Mesothelial cell of epicardium (in vitro differentiated cells): ENCODE measurements at regions not wholly inside any gene's neighbourhood (a gene's known extent, or its start where the extent isn't known, plus 50 kb on each side); places are given as distances from the start of the nearest gene placed in this dataset.

ENCODE experiments used
- DNase-seq, 2 experiments: peaks; one replicate each; pipeline ENCODE4 v3.0.0; 2021; ENCODE audit warnings: low spot score in 2 of 2; ENCODE audit not compliant: unreplicated experiment in 2 of 2
- H3K27ac Mint-ChIP-seq: 2 replicates; pipeline ENCODE4 v1.8.0; 2021; ENCODE audit warnings: mixed read lengths
- H3K27me3 Mint-ChIP-seq: 2 replicates; pipeline ENCODE4 v1.8.0; 2021; ENCODE audit warnings: low read depth, mixed read lengths
- H3K36me3 Mint-ChIP-seq: 2 replicates; pipeline ENCODE4 v1.8.0; 2021; ENCODE audit warnings: mixed read lengths
- H3K4me1 Mint-ChIP-seq: 2 replicates; pipeline ENCODE4 v1.8.0; 2021; ENCODE audit warnings: mixed read lengths
- H3K4me3 Mint-ChIP-seq: 2 replicates; pipeline ENCODE4 v1.8.0; 2021; ENCODE audit warnings: mild to moderate bottlenecking, moderate library complexity, mixed read lengths
- H3K9me3 Mint-ChIP-seq: 2 replicates; pipeline ENCODE4 v1.8.0; 2021; ENCODE audit warnings: mixed read lengths
- TF ChIP-seq, protein P1 (sequence below): fragments of 200-600 bp; sonication (generic); IDR thresholded peaks from one replicate; pipeline ENCODE4 v1.5.0; 2021; ENCODE audit warnings: antibody characterized with exemption; ENCODE audit not compliant: unreplicated experiment

DNA sequence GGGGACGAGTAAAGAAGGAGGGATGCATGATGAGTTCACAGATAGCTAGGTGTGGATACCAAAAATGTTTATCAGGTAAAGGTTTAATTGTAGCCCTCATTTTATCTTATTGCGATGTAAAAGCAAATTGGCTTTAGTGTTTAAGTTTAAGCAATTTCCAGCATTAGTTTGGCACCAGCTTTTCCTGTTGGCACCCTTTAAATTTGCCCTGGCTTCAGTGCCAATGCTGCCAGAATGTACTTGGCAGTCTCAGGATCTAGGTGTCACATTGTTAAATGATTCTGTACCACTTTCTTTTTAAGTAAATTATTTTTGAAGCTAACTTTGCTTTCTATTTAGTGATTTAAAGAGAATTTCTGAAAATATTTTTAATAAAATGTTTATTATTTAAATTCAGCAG, 681.8 kb downstream of the PCDH18 start:
- Mint-ChIP-seq H3K4me3 (no peak overlapping the region), H3K36me3 (peaks cover 11% of the 10 kb centered on the region), H3K27ac (no peak overlapping the region), H3K4me1 (no peaks in the 10 kb centered on the region), H3K9me3 (peaks cover 42% of the 10 kb centered on the region), H3K27me3 (no peaks in the 10 kb centered on the region)
- TF ChIP-seq, protein P1, sequence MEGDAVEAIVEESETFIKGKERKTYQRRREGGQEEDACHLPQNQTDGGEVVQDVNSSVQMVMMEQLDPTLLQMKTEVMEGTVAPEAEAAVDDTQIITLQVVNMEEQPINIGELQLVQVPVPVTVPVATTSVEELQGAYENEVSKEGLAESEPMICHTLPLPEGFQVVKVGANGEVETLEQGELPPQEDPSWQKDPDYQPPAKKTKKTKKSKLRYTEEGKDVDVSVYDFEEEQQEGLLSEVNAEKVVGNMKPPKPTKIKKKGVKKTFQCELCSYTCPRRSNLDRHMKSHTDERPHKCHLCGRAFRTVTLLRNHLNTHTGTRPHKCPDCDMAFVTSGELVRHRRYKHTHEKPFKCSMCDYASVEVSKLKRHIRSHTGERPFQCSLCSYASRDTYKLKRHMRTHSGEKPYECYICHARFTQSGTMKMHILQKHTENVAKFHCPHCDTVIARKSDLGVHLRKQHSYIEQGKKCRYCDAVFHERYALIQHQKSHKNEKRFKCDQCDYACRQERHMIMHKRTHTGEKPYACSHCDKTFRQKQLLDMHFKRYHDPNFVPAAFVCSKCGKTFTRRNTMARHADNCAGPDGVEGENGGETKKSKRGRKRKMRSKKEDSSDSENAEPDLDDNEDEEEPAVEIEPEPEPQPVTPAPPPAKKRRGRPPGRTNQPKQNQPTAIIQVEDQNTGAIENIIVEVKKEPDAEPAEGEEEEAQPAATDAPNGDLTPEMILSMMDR, result no peak
- no peak for DNase-seq

DNA sequence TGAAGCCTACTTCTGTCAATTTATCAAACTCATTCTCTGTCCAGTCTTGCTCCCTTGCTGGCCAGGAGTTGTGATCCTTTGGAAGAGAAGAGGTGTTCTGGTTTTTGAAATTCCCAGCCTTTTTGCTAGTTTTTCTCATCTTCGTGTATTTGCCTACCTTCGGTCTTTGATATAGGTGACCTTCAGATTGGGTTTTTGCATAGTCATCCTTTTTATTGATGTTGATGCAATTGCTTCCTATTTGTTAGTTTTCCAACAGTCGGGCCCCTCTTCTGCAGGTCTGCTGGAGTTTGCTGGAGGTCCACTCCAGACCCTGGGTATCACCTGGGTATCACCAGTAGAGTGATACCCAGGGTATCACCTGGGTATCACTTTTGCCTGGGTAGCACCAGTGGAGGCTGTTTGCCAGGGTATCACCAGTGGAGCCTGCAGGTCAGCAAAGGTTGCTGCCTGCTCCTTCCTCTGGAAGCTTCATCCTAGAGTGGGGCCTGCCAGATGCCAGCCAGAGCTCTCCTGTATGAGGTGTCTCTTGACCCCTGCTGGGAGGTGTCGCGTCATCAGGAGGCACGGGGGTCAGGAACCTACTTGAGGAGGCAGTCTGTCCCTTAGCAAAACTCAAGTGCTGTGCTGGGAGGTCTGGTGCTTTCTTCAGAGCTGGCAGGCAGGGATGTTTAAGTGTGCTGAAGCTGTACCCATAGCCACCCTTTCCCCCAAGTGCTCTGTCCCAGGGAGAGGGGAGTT, 684.2 kb downstream of the PCDH18 start:
- Mint-ChIP-seq H3K36me3 (peaks cover 9% of the 10 kb centered on the region), H3K4me3 (no peak overlapping the region), H3K27ac (no peak overlapping the region), H3K27me3 (no peaks in the 10 kb centered on the region), H3K4me1 (no peaks in the 10 kb centered on the region), H3K9me3 (peaks cover 50% of the 10 kb centered on the region)
- no peak for DNase-seq
- TF ChIP-seq, protein P1, result no peak

DNA sequence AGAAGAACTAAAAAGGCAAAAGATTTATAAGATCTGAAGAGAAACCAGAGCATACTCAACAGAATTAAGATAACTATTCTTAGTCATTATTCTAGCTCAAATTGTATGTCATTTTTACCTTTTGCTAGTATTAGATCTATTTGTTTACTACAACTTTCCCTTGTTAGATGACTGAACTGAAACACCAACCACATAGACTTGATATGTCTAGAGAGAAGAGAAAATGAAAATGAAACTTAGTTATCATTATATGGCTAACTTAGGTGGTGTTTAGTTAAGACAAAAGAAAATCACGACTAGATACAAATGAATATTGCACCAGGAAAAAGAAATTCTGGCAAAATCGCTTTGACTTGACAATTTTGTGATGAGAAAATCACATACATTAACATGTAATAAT, 690.8 kb downstream of the PCDH18 start:
- peaks cover 2% of the 10 kb centered on the region for H3K36me3 Mint-ChIP-seq
- H3K27ac Mint-ChIP-seq, result no peak overlapping the region
- no peaks in the 10 kb centered on the region for H3K27me3 Mint-ChIP-seq
- DNase-seq, result no peak
- no peaks in the 10 kb centered on the region for H3K4me1 Mint-ChIP-seq
- H3K9me3 Mint-ChIP-seq, result peaks cover 45% of the 10 kb centered on the region
- H3K4me3 Mint-ChIP-seq, result no peak overlapping the region
- TF ChIP-seq, protein P1, result no peak

- Mint-ChIP-seq H3K9me3 (peaks cover 19% of the 10 kb centered on the region), H3K4me3 (no peak overlapping the region), H3K36me3 (no peaks in the 10 kb centered on the region), H3K4me1 (no peaks in the 10 kb centered on the region), H3K27ac (no peak overlapping the region), H3K27me3 (no peaks in the 10 kb centered on the region)
- DNase-seq, result no peak
- TF ChIP-seq, protein P1, result no peak
Observed at GRCh38 chr4:136838607-136839006, 693.7 kb downstream of the PCDH18 start.

DNA sequence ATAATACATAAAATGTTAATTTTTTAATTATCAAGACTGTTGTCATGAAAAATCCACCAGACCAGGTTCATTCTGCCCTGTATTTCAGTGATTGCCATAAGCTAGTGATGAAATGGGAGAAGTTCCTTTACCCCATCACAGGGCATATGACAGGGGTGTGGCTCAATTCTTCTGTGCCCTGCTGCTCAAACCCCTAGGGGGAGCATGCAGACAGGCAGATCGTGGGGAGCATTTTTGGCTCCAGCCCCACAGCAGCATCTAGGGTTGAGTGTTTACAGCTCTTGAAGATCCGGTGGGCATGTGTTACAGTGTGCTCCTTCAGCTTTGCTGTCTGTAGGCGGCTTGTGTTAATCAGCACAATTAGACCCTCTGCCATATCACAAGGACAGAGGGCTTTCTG, 700.7 kb downstream of the PCDH18 start:
- Mint-ChIP-seq H3K4me3 (no peak overlapping the region), H3K27ac (no peak overlapping the region), H3K9me3 (peaks cover 7% of the 10 kb centered on the region), H3K36me3 (no peaks in the 10 kb centered on the region), H3K27me3 (no peaks in the 10 kb centered on the region), H3K4me1 (no peaks in the 10 kb centered on the region)
- TF ChIP-seq, protein P1, result no peak
- DNase-seq, result no peak
